ENCODE measurements at regions not wholly inside any gene's neighbourhood (a gene's known extent, or its start where the extent isn't known, plus 50 kb on each side); places are given as distances from the start of the nearest gene placed in this dataset.

DNA sequence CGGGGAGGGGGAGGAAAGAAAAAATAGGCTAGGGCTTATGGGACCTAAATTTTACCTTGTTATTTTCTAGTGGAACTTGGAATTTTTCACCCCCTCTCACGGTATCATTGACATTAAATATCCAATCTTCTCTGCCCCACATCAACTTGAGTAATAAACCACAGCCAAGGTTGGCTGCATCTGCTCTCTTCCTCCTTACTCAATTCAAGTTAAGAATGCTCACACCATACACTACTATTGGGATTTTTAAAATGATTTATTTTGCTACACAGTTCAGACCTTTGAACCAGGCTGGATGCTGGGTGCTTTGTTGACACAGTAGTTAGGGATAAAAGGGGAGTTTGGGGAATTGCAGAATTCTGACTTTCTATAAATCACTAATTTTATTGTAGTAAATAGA is 78.2 kb upstream of the DHX15 start:
- intact Hi-C loops (cut with DNase I), result no loop called here
- DNase-seq, result no peak

DNA sequence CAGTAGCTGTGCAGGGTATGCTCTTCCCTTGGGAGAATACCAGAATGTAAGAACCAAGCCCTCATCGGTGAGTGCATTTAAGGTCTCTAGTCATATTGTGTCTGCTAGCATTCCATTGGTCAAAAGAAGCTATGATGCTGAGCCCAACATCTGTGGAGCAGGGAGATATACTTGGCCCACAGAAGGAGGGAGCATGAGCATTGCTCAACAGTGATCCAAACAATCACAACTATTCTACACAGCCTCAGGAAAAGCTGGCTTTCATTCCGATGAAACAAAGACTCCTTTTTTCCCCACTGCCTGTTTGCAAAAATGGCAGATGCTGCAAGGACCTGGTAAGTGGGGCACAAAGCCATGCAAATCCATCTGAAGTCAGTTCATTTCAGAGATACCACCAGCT is 80.6 kb upstream of the DHX15 start:
- DNase-seq, result peak in 40 of 42 donors; percentile 5 to 91 (median 68)
- intact Hi-C loops (cut with DNase I), result no loop called here

GRCh38 chr4:24666316-24666715 is 82.0 kb upstream of the DHX15 start:
- intact Hi-C loops (cut with DNase I), result no loop called here
- DNase-seq, result peak in 26 of 42 donors; percentile 10 to 77 (median 41)

GRCh38 chr4:24666816-24667477 is 82.6 kb upstream of the DHX15 start:
- intact Hi-C loops (cut with DNase I), result no loop called here
- no peak for DNase-seq

DNA sequence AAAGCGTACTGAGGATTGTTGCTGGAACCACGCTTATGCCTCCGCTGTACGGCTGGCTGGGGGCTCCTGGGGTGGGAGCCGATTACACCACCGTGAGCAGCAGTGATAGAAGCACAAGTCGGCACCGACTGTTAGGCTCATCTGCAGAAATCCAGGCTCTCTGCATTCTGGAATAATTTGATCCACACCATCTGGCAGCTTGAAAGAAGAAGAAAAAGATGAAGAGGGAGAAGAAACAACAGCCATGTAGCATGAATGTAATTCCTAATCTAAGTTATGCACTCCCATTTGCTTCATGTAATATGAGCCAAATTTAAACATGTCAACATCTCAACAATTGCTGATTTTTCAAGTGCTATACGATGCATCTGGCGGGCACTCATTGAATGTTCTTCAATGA is 84.6 kb upstream of the DHX15 start:
- intact Hi-C loops (cut with DNase I), result no loop called here
- DNase-seq, result no peak

- intact Hi-C loops (cut with DNase I), result no loop called here
- DNase-seq, result no peak
Observed at GRCh38 chr4:24669751-24670150, 85.4 kb upstream of the DHX15 start.

DNA sequence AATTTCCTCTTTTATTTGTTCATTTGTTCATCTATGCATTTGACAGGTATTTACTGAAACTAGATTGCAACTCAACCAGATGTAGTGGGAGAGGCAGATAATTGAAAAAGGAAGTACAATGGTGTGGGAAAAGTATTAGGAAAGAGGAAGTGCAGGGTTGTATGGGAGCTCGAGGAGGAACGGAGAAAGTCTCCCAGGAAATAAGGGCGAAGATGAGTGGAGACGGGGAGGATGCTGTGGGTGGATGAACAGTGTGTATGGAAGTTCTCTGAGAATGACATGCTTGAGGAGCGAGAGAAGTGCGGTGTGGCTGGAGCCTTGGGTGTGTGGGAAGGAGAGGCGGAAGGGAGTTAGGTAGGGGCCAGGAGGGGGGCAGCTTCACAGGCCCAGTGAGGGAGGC is 87.5 kb upstream of the DHX15 start:
- intact Hi-C loops (cut with DNase I), result no loop called here

DNA sequence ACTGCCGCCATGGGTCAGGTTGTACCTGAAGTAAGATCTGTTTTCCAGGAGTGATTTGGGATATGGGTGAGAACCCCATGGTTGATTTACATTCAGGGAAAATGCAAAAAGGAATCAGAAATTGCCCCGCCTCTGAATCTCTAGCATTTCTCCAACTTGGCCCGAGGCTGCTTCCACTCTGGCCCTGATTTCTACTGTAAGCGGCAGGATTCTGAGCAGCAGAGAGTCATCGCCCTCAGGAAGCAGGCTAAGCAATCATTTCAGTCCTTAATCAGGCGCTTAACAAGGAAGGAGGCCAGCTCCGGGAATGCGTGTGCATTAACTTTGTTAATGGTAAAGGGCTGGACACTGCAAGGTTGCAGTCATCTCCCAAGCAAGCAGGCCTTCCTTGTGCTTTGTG is 88.5 kb upstream of the DHX15 start:
- no peak for DNase-seq
- intact Hi-C loops (cut with DNase I), result no loop called here

More for the DNA sequence above, 87.5 kb upstream of the DHX15 start:
- DNase-seq, result peak in 2 of 42 donors; percentile 11 to 25

GRCh38 chr4:24674279-24674678 is 89.9 kb upstream of the DHX15 start:
- no peak for DNase-seq
- intact Hi-C loops (cut with DNase I), result no loop called here

GRCh38 chr4:24675721-24676389 is 91.5 kb upstream of the DHX15 start:
- no peak for DNase-seq
- intact Hi-C loops (cut with DNase I), result no loop called here

DNA sequence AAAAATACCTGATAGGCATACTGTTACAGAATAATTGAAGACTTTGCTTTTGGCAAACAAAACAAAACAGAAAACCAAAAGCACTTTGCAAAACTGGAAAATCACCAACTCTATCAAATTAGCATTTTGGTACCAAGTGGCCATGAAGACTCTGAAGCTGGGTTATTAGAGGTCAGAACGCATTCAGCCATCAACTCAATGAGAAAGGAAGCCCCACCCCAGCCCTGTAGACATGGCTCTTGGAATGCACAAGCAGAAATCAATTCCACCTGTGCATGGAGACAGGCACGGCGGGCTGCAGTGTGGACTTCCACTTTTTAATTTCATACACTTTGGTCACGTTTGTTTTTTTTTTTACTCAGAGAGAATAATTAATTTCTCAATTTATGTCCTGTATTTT is 93.6 kb upstream of the DHX15 start:
- intact Hi-C loops (cut with DNase I), result no loop called here
- DNase-seq, result no peak

GRCh38 chr4:24680746-24681448 is 96.5 kb upstream of the DHX15 start:
- intact Hi-C loops (cut with DNase I), result no loop called here
- no peak for DNase-seq

GRCh38 chr4:24683116-24683515 is 98.8 kb upstream of the DHX15 start:
- no peak for DNase-seq
- intact Hi-C loops (cut with DNase I), result no loop called here

DNA sequence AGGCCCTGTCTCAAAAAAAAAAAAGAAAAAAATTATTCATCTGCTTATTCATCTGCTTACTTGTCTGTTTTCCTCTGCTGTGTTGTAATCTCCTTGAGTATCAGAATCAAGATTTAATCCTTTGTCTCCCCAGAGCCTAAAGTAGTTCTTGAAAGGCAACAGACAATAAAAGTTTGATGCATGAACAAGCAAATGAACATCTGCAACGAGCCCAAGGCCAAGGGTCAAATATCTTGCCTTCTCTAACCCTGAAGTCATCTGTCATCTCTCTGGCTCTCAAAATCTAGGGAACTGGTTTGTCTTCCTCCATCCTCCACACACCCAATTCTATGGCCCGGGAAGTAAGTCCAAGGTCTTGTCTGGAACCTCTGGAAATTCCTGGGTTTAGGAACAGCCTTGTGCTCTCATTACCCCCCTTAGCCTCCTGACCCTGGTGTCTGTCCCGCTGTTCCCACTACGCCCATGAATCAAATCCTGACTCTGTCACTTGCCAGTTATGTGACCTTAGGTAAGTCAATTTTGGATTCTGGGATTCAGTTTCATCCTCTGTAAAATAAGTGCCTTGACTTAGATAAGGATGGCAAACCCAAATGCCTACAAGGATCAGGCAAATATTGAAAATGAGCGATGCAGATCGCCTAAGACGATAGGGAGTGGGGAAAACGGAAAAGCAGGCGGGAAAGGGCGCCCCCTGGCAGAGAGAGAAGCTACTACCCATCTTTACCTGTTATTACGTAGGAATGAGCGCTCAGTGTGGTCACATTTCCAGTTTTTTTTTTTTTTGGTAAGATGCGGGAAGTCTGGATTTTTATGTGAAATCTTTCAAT is 102.7 kb upstream of the DHX15 start:
- intact Hi-C loops (cut with DNase I), result no loop called here
- DNase-seq, result peak in 28 of 42 donors; percentile 13 to 83 (median 46)

DNA sequence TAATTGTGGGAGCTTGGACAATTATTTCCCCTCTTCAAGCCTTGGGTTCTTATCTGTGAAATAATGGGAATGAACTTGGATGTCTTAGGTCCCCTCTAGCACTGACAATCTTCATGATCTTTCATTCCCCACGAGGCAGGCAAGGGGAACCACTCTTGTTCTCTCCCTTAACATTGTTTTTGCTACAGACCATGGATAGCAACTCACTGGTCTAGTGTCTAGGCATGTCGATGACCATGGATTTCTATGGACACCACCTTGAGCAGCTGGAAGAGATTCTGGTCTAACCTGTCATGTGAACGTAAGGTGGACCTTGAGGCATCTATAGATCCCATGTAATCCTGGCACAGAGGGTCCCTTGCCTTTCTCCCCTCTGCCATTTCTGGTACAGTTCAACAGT is 104.1 kb upstream of the DHX15 start:
- intact Hi-C loops (cut with DNase I), result no loop called here
- no peak for DNase-seq

- intact Hi-C loops (cut with DNase I), result no loop called here
- no peak for DNase-seq
Observed at GRCh38 chr4:24689212-24689611, 104.9 kb upstream of the DHX15 start.

- DNase-seq, result no peak
- intact Hi-C loops (cut with DNase I), result loop anchor here (10.0 kb wide), 1 partner anchor 196 kb away; no protein-coding TSS in a partner anchor
Observed at GRCh38 chr4:24690436-24690835, 104.9 kb upstream of the SOD3 start.

DNA sequence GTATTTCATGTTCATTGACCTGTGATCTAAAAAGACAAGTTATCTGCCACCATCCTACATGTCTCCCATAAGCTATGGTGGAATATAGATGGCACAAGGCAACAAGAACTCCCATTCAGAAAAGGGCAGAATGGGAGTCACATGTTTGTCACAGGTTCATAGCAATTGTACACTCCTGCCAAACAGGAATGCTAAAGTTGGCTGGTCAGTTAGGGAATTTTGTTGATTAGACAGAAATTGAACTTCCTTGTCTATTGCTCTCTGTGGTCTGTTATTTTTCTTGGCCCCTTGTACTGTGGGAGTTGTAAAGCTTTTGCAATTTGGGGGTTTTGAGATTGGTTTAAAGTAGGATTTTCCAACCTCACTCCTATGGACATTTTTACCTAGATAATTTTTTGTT is 101.7 kb upstream of the SOD3 start:
- DNase-seq, result no peak
- intact Hi-C loops (cut with DNase I), result loop anchor here (10.0 kb wide), 1 partner anchor 199 kb away; no protein-coding TSS in a partner anchor

- no peak for DNase-seq
- intact Hi-C loops (cut with DNase I), result no loop called here
Observed at GRCh38 chr4:24700118-24700517, 95.3 kb upstream of the SOD3 start.
